ENCODE measurements at regions not wholly inside any gene's neighbourhood (a gene's known extent, or its start where the extent isn't known, plus 50 kb on each side); places are given as distances from the start of the nearest gene placed in this dataset.
"Not testable (repeated sequence)": the region's sequence is repeated elsewhere in the genome, so short reads cannot be mapped to it uniquely, and the experiment has no call there.

DNA sequence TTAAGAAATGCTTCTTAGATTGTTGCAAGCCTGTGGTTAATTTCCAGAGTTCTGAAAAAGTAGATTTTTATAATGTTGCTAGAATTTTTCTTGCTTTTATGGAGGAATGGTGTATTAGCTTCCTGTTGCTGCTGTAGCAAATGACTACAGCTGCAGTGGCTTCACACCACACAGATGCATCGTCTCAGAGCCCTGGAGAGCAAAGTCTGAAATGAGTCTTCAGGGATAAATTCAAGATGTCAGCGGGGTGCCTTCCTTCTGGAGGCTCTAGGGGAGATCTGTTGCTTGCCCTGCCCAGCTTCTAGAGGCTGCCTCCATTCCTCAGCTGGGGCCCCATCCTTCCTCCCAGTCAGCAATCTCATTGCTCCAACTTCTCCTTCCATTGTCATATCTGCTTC lies 187.8 kb downstream of the ZNF516 start:
- Mint-ChIP-seq H3K9me3 (no peaks in the 10 kb centered on the region), H3K4me3 (no peak overlapping the region), H3K27me3 (ENCODE audit: low read depth) (no peaks in the 10 kb centered on the region), H3K4me1 (ENCODE audit: low read depth) (peaks cover 2% of the 10 kb centered on the region), H3K27ac (no peak overlapping the region), H3K36me3 (ENCODE audit: low read depth) (no peaks in the 10 kb centered on the region)
- DNase-seq = no peak
- intact Hi-C loops (cut with micrococcal nuclease) = no loop called here
- CTCF ChIA-PET = interaction anchor here (0.9 kb wide), 1 partner anchor 13 kb away, joined by 4 read pairs; no protein-coding TSS in a partner anchor

DNA sequence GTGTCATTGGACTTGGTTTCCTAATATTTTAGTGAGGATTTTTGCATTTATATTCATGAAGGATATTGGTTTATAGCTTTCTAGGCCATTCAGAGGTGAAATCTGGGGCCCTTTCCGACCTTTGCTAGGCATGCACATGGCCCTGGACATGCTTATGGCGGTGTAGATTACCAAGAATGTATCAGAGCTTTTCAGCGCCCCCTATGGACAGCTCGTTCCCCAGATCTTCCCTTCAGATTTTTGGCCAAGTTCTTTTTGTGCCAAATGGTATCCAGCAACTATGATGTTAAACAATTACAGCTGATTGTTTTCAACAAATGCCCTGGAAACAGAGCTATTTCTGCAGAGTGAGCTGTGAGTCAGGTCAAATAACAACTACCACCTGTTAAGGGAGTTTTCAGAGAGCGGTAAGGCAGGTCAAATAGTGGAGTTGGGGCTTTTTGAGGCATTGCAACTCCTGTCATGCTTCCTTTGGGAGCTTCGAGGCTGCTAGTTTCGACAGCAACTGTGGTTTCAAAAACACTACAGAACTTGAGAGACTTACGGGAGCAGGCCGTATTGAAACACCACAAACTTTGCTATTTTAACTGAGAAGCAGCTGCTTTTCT lies 188.3 kb downstream of the ZNF516 start:
- CTCF ChIA-PET = interaction anchor here (0.7 to 0.9 kb wide), 2 partner anchors 13 to 39 kb away, joined by 3 to 4 read pairs; no protein-coding TSS in a partner anchor
- intact Hi-C loops (cut with micrococcal nuclease) = no loop called here
- H3K4me1 Mint-ChIP-seq (ENCODE audit: low read depth) = peaks cover 2% of the 10 kb centered on the region
- H3K27ac Mint-ChIP-seq = no peak overlapping the region
- peak; percentile 34 for DNase-seq
- H3K27me3 Mint-ChIP-seq (ENCODE audit: low read depth) = no peaks in the 10 kb centered on the region
- H3K4me3 Mint-ChIP-seq = no peak overlapping the region
- no peaks in the 10 kb centered on the region for H3K9me3 Mint-ChIP-seq
- no peaks in the 10 kb centered on the region for H3K36me3 Mint-ChIP-seq (ENCODE audit: low read depth)

DNA sequence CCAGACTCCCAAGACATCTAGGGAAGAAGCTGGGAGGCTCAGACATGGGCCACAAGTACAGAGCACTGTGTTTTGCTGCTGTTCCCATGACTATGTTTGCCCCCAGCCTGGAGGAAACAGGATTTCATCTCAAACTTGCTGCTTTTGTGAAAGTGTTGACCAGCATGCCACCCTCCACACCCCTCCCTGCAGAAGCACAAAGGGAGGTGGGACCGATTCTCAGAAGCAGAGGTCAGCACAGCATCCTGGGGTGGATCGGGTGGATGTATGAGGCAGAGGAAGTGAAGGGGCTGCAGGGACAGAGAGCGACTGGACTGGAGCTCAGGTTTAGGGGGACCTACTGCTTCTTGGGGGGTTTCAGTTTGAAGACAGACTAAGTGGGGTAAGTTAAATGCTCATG lies 209.2 kb downstream of the ZNF516 start:
- Mint-ChIP-seq H3K4me3 (no peak overlapping the region), H3K27ac (no peak overlapping the region), H3K4me1 (ENCODE audit: low read depth) (no peaks in the 10 kb centered on the region), H3K36me3 (ENCODE audit: low read depth) (no peaks in the 10 kb centered on the region), H3K9me3 (peaks cover 3% of the 10 kb centered on the region), H3K27me3 (ENCODE audit: low read depth) (peaks cover 15% of the 10 kb centered on the region)
- DNase-seq = no peak
- CTCF ChIA-PET = interaction anchor here (1.1 to 1.6 kb wide), 2 partner anchors 9 to 16 kb away, joined by 4 read pairs; no protein-coding TSS in a partner anchor
- intact Hi-C loops (cut with micrococcal nuclease) = no loop called here

DNA sequence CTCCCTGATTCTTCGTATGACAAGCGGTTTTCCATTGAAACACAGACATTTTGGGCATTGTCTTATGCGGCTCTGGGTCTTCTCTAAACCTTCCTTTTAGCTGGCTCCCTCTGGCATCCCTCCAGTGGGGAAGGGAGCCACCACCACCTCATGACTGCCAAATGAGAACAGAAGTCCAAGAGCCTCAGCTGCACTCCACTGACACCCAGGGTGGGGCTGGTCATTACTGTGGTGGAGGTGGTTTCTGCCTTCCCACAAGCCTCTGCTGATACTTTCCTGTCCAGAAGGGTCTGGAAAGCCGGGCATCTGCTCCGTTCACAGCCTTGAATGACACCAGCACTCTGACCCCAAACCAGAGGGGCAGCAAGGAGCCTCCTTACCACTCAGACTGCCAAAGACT lies 213.5 kb downstream of the ZNF516 start:
- no peak overlapping the region for H3K27ac Mint-ChIP-seq
- intact Hi-C loops (cut with micrococcal nuclease) = no loop called here
- no peaks in the 10 kb centered on the region for H3K36me3 Mint-ChIP-seq (ENCODE audit: low read depth)
- no peaks in the 10 kb centered on the region for H3K9me3 Mint-ChIP-seq
- H3K4me1 Mint-ChIP-seq (ENCODE audit: low read depth) = no peaks in the 10 kb centered on the region
- H3K4me3 Mint-ChIP-seq = no peak overlapping the region
- CTCF ChIA-PET = no interaction called here
- DNase-seq = no peak
- H3K27me3 Mint-ChIP-seq (ENCODE audit: low read depth) = peaks cover 15% of the 10 kb centered on the region

DNA sequence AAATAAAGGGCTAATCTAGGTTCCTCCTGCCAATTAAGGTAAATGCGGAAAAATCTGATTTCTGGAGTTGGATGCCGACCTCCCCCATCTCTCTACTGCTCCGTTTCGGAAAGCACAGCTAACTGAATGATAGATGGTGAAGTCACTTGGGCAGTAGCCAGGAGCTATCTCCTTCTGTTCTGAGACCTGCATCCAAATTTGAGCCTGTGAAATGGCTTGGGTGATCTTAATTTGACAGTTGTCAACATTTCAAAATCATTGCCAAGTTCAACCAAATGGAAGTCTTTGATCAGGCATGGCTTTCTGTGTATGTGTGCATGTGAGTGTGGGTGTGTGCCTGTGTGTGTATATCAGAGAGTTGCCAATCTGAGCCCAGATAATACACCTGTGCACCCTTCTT lies 217.2 kb downstream of the ZNF516 start:
- no peaks in the 10 kb centered on the region for H3K4me1 Mint-ChIP-seq (ENCODE audit: low read depth)
- no peaks in the 10 kb centered on the region for H3K9me3 Mint-ChIP-seq
- no peaks in the 10 kb centered on the region for H3K36me3 Mint-ChIP-seq (ENCODE audit: low read depth)
- DNase-seq = no peak
- H3K4me3 Mint-ChIP-seq = no peak overlapping the region
- intact Hi-C loops (cut with micrococcal nuclease) = loop anchor here (10.0 kb wide), 1 partner anchor 1623 kb away; no protein-coding TSS in a partner anchor
- no peak overlapping the region for H3K27ac Mint-ChIP-seq
- no peaks in the 10 kb centered on the region for H3K27me3 Mint-ChIP-seq (ENCODE audit: low read depth)
- CTCF ChIA-PET = interaction anchor here (1.9 kb wide), 1 partner anchor 8 kb away, joined by 4 read pairs; no protein-coding TSS in a partner anchor

DNA sequence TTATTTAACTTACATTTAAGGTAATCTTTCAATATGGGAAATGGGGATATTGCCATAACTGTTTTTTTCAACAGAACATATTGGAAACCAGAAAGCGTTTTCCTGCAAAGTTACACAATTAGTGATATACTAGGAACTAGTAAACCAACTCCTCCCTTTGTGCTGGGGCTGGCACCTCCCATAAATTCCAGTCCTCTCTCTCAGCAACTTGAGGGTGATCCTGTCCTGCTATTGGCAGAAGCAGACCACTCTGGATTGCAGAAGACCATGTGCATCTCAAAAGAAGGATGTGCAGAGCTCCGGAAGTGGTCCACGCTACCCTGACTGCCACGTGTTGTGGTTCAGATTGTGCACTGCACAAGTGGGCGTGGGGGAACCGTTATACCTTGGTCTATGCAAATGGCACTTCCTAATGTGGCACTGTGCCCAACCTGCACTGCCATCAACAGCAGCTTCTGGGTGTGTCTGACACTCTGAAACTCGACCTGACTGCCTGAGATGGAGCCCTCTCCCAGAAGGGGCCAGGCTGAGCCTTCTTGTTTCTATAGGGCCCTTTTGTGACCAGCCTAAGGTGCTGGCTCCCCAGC lies 219.2 kb downstream of the ZNF516 start:
- Mint-ChIP-seq H3K36me3 (ENCODE audit: low read depth) (no peaks in the 10 kb centered on the region), H3K4me3 (no peak overlapping the region), H3K27ac (no peak overlapping the region), H3K27me3 (ENCODE audit: low read depth) (no peaks in the 10 kb centered on the region), H3K4me1 (ENCODE audit: low read depth) (no peaks in the 10 kb centered on the region), H3K9me3 (no peaks in the 10 kb centered on the region)
- intact Hi-C loops (cut with micrococcal nuclease) = loop anchor here (10.0 kb wide), 1 partner anchor 1621 kb away; no protein-coding TSS in a partner anchor
- CTCF ChIA-PET = interaction anchor here (1.3 to 1.9 kb wide), 2 partner anchors 10 to 83 kb away, joined by 3 to 4 read pairs; no protein-coding TSS in a partner anchor
- no peak for DNase-seq

DNA sequence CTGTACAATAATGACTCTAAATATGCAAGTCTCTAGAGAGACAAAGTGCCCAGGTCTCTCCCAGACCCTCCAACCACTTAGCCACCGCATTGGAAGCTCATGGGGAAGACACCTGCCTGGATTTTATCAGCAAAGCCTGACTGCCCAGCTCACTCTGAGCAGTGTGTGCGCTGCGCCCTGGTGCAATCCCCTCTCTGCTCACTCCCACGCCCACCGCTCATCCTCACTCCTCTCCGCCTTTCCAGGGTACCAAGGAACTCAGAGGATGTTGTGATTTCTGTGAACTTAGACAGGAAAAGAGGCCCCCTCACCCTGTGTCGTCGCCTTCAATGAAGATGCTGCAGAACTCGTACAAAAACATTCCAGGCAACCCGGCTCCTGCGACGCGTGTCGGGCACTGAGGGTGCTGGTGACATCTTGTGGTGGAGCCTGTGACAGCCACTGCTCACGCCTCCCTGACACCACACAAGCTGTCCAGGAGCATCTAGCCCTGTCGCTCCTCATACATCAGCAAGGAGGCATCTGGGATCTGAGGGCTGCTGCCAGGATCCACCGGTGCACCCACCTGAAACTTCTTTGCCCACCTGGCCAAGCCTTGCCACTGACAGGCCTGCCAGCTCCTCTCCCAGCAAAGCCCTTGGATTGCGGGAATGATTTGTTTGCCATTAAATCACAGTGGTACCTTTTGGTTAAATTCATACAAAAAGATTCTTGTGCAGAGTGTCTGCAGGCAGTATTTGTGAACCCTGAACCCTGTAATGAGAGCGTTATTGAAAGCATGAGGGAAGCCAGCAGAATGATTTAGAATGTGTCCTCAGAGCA lies 220.4 kb downstream of the ZNF516 start:
- Mint-ChIP-seq H3K4me1 (ENCODE audit: low read depth) (no peaks in the 10 kb centered on the region), H3K36me3 (ENCODE audit: low read depth) (no peaks in the 10 kb centered on the region), H3K27me3 (ENCODE audit: low read depth) (no peaks in the 10 kb centered on the region), H3K27ac (no peak overlapping the region), H3K9me3 (no peaks in the 10 kb centered on the region), H3K4me3 (no peak overlapping the region)
- DNase-seq = peak; percentile 26
- intact Hi-C loops (cut with micrococcal nuclease) = loop anchor here (5.0 to 10.0 kb wide), 2 partner anchors 73 to 1620 kb away; no protein-coding TSS in a partner anchor
- CTCF ChIA-PET = interaction anchor here (0.8 to 1.4 kb wide), 2 partner anchors 9 to 12 kb away, joined by 3 read pairs; no protein-coding TSS in a partner anchor

DNA sequence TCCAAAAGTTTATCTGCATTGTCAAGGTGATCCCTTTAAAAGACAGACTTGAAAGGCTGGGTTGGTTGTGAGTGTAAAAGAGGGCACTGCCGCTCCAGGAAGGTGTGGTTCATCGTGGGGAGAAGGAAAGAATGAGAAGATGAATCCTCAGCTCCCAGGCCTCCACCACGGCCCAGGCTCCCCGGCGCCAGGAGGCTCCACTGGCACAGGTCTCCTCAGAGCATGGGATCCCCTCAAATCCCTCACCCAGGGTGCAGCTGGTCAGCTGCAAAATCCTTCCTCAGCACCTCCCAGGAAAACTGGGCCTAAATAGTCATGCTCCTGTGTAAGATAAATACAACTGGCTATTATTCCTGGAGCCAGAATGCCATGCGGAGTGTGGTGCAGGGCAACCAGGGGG lies 221.1 kb downstream of the ZNF516 start:
- intact Hi-C loops (cut with micrococcal nuclease) = loop anchor here (5.0 to 10.0 kb wide), 2 partner anchors 73 to 1619 kb away; no protein-coding TSS in a partner anchor
- Mint-ChIP-seq H3K4me3 (no peak overlapping the region), H3K27ac (no peak overlapping the region), H3K4me1 (ENCODE audit: low read depth) (no peaks in the 10 kb centered on the region), H3K27me3 (ENCODE audit: low read depth) (no peaks in the 10 kb centered on the region), H3K36me3 (ENCODE audit: low read depth) (no peaks in the 10 kb centered on the region), H3K9me3 (no peaks in the 10 kb centered on the region)
- CTCF ChIA-PET = interaction anchor here (1.4 kb wide), 1 partner anchor 8 kb away, joined by 3 read pairs; no protein-coding TSS in a partner anchor
- no peak for DNase-seq

DNA sequence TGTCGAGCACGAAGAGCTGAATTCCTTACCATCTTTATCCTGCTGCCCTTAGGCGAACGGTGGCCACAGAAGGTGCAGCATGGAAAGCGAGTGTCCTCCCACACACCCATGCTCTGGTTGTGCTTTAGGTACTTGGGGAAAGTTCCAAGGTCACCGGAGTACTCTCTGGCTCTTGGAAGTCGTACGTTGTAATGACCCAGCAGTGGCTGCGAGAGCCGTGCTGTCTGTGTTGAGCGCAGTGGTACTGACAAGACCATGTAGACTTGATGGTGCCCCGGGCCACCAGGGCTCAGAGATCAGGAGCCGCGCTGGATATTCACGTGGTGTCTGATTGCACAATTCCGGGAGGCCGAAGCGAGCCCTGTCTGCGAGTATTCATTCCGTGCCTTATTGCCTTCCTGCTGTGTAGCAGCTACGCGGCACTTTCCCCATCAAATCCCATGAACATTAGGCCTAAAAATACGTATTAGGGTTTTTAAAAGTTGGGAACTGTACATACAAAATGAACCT lies 222.0 kb downstream of the ZNF516 start:
- CTCF ChIA-PET = no interaction called here
- H3K4me1 Mint-ChIP-seq (ENCODE audit: low read depth) = no peaks in the 10 kb centered on the region
- no peaks in the 10 kb centered on the region for H3K9me3 Mint-ChIP-seq
- DNase-seq = no peak
- H3K27me3 Mint-ChIP-seq (ENCODE audit: low read depth) = no peaks in the 10 kb centered on the region
- no peak overlapping the region for H3K4me3 Mint-ChIP-seq
- H3K36me3 Mint-ChIP-seq (ENCODE audit: low read depth) = no peaks in the 10 kb centered on the region
- no peak overlapping the region for H3K27ac Mint-ChIP-seq
- intact Hi-C loops (cut with micrococcal nuclease) = loop anchor here (5.0 to 10.0 kb wide), 2 partner anchors 74 to 1618 kb away; no protein-coding TSS in a partner anchor

DNA sequence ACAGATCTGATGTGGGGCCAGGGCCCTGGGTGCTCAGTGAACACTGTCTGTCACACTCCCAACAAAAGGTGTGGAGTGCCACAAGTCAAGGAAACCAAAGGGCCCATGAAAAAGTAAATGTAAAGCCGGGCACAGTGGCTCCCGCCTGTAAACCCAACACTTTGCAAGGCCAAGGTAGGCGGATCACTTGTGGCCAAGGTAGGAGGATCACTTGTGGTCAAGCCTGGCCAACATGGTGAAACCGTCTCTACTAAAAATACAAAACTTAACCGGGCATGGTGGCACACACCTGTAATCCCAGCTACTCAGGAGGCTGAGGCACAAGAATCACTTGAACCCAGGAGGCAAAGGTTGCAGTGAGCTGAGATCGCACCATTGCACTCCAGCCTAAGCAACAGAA lies 227.6 kb downstream of the ZNF516 start:
- intact Hi-C loops (cut with micrococcal nuclease); CTCF ChIA-PET; H3K9me3 Mint-ChIP-seq; H3K4me3 Mint-ChIP-seq; H3K4me1 Mint-ChIP-seq (ENCODE audit: low read depth); DNase-seq; H3K27ac Mint-ChIP-seq; H3K27me3 Mint-ChIP-seq (ENCODE audit: low read depth); H3K36me3 Mint-ChIP-seq (ENCODE audit: low read depth): not testable (repeated sequence)

DNA sequence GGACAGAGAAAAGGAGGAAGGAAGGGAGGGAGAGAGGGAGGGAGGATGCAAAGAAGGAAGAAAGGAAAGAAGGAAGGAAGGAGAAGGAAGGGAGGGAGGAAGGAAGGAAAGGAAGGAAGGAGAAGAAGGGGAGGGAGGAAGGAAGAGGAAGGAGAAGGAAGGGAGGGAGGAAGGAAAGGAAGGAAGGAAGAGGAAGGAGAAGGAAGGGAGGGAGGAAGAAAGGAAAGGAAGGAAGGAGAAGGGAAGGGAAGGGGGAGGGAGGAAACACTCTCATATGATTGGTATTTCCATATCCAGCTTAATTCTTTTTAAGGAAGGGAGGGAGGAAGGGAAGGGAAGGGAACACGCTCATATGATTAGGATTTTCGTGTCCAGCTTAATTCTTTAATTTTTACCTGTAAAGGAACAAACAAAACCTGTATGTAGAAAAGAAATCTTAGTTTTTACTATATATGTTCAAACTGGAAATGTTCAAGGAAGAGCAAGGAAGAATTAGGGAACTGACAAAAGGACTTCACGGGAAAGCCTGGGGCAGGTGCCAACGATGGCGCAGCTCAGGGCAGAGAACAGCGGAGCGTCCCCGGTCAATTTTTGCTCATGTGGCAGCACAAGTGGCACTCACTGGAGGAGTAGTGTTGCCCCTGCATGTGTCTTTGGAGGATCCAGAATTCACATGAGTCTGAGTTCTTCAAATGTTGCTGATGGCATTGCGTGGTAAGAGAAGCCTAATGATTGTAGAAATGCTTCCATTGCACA lies 228.6 kb downstream of the ZNF516 start:
- no peak for DNase-seq
- no peak overlapping the region for H3K4me3 Mint-ChIP-seq
- H3K27ac Mint-ChIP-seq = no peak overlapping the region
- H3K9me3 Mint-ChIP-seq = no peaks in the 10 kb centered on the region
- H3K27me3 Mint-ChIP-seq (ENCODE audit: low read depth) = peaks cover 3% of the 10 kb centered on the region
- CTCF ChIA-PET = interaction anchor here (0.9 kb wide), 1 partner anchor 8 kb away, joined by 3 read pairs; no protein-coding TSS in a partner anchor
- H3K4me1 Mint-ChIP-seq (ENCODE audit: low read depth) = peaks cover 2% of the 10 kb centered on the region
- intact Hi-C loops (cut with micrococcal nuclease) = no loop called here
- no peaks in the 10 kb centered on the region for H3K36me3 Mint-ChIP-seq (ENCODE audit: low read depth)

Data from activated naive CD4-positive, alpha-beta T cell treated with anti-CD3 and anti-CD28 coated beads for 36 hours (primary cell).